ENCODE measurements at regions not wholly inside any gene's neighbourhood (a gene's known extent, or its start where the extent isn't known, plus 50 kb on each side); places are given as distances from the start of the nearest gene placed in this dataset.

- H3K27me3 ChIP-seq = peaks cover 99% of the 10 kb centered on the region
- no peaks in the 10 kb centered on the region for H3K4me1 ChIP-seq (ENCODE audit: low read depth)
- H3K4me3 ChIP-seq = no peak overlapping the region
- TF ChIP-seq CTCF (IDR thresholded peaks at IDR 0.05; ENCODE audit: low read depth, low read length) = peak; percentile 57
- H3K9me3 ChIP-seq (ENCODE audit: low read depth) = no peaks in the 10 kb centered on the region
- peak; percentile 41 to 69 for DNase-seq (ENCODE audit: low read depth in 1 of 2, low spot score in 1 of 2)
- H3K27ac ChIP-seq = no peak overlapping the region
- H3K36me3 ChIP-seq = no peaks in the 10 kb centered on the region
Measured at GRCh38 chr19:31110336-31110735, 238.9 kb downstream of the TSHZ3 start.

- TF ChIP-seq CTCF (IDR thresholded peaks at IDR 0.05; ENCODE audit: low read depth, low read length) = no peak
Measured at GRCh38 chr19:31109636-31110035, 239.6 kb downstream of the TSHZ3 start.

GRCh38 chr19:31107096-31107495 lies 242.1 kb downstream of the TSHZ3 start:
- H3K4me3 ChIP-seq = no peak overlapping the region
- no peak overlapping the region for H3K27ac ChIP-seq
- no peak for TF ChIP-seq CTCF (IDR thresholded peaks at IDR 0.05; ENCODE audit: low read depth, low read length)
- H3K4me1 ChIP-seq (ENCODE audit: low read depth) = no peaks in the 10 kb centered on the region
- no peak for DNase-seq (ENCODE audit: low read depth in 1 of 2, low spot score in 1 of 2)
- H3K36me3 ChIP-seq = no peaks in the 10 kb centered on the region
- no peaks in the 10 kb centered on the region for H3K9me3 ChIP-seq (ENCODE audit: low read depth)
- H3K27me3 ChIP-seq = peaks cover 89% of the 10 kb centered on the region

More at GRCh38 chr19:31109636-31110035, 239.6 kb downstream of the TSHZ3 start:
- no peak for DNase-seq (ENCODE audit: low read depth in 1 of 2, low spot score in 1 of 2)
- Histone ChIP-seq H3K27me3 (peaks cover 97% of the 10 kb centered on the region), H3K27ac (no peak overlapping the region), H3K9me3 (ENCODE audit: low read depth) (no peaks in the 10 kb centered on the region), H3K36me3 (no peaks in the 10 kb centered on the region), H3K4me3 (no peak overlapping the region), H3K4me1 (ENCODE audit: low read depth) (no peaks in the 10 kb centered on the region)

GRCh38 chr19:31105761-31106160 lies 243.5 kb downstream of the TSHZ3 start:
- DNase-seq (ENCODE audit: low read depth in 1 of 2, low spot score in 1 of 2) = no peak
- peaks cover 84% of the 10 kb centered on the region for H3K27me3 ChIP-seq
- no peaks in the 10 kb centered on the region for H3K9me3 ChIP-seq (ENCODE audit: low read depth)
- H3K4me3 ChIP-seq = no peak overlapping the region
- H3K27ac ChIP-seq = no peak overlapping the region
- H3K4me1 ChIP-seq (ENCODE audit: low read depth) = no peaks in the 10 kb centered on the region
- TF ChIP-seq CTCF (IDR thresholded peaks at IDR 0.05; ENCODE audit: low read depth, low read length) = no peak
- H3K36me3 ChIP-seq = no peaks in the 10 kb centered on the region

GRCh38 chr19:31104451-31104850 lies 244.8 kb downstream of the TSHZ3 start:
- DNase-seq (ENCODE audit: low read depth in 1 of 2, low spot score in 1 of 2) = no peak
- Histone ChIP-seq H3K4me1 (ENCODE audit: low read depth) (no peaks in the 10 kb centered on the region), H3K27ac (no peak overlapping the region), H3K27me3 (peaks cover 81% of the 10 kb centered on the region), H3K4me3 (no peak overlapping the region), H3K36me3 (no peaks in the 10 kb centered on the region), H3K9me3 (ENCODE audit: low read depth) (no peaks in the 10 kb centered on the region)
- no peak for TF ChIP-seq CTCF (IDR thresholded peaks at IDR 0.05; ENCODE audit: low read depth, low read length)

GRCh38 chr19:31103228-31103627 lies 246.0 kb downstream of the TSHZ3 start:
- no peak for DNase-seq (ENCODE audit: low read depth in 1 of 2, low spot score in 1 of 2)
- H3K4me1 ChIP-seq (ENCODE audit: low read depth) = no peaks in the 10 kb centered on the region
- peaks cover 79% of the 10 kb centered on the region for H3K27me3 ChIP-seq
- H3K36me3 ChIP-seq = no peaks in the 10 kb centered on the region
- no peak for TF ChIP-seq CTCF (IDR thresholded peaks at IDR 0.05; ENCODE audit: low read depth, low read length)
- no peaks in the 10 kb centered on the region for H3K9me3 ChIP-seq (ENCODE audit: low read depth)
- H3K4me3 ChIP-seq = no peak overlapping the region
- no peak overlapping the region for H3K27ac ChIP-seq
